CD14-positive monocyte (primary cell): ENCODE measurements at regions not wholly inside any gene's neighbourhood (a gene's known extent, or its start where the extent isn't known, plus 50 kb on each side); places are given as distances from the start of the nearest gene placed in this dataset. TPM values are rescaled to one million over a fixed set of nuclear protein-coding genes. Genes with fewer than 3 reads are reported as not detected.

Source experiments
- small RNA-seq: library from RNA; depleted of rRNA; stranded (forward); fragments of <200 nt; gene quantifications from one replicate; pipeline ENCODE3, GENCODE V24; 2012; ENCODE audit warnings: low read depth; ENCODE audit not compliant: insufficient read length

Small RNA genes in the stretch of these regions (small RNA-seq; reads per million reads assigned to genes)
- gene AC048382.3 (not detected), gene CSPG4P5 (not detected), gene RF00017 (not detected), gene RN7SL417P (not detected)
